Pancreas (tissue), 10 donors: ENCODE measurements at regions not wholly inside any gene's neighbourhood (a gene's known extent, or its start where the extent isn't known, plus 50 kb on each side); places are given as distances from the start of the nearest gene placed in this dataset.

Experiments
- ATAC-seq, 4 donors: fragments of 200-7000 bp; cut with Tn5 transposase; one replicate each; pipeline versions ENCODE4 v1.8.0 to v1.9.1; 2020; ENCODE audit warnings: mild to moderate bottlenecking in 4 of 4, moderate library complexity in 4 of 4
- DNase-seq, 6 donors: peaks; one replicate each; pipeline ENCODE4 v3.0.0-alpha.2; 2020
- FAIRE-seq: peaks from 2 replicates; lab custom pipeline; 2012; peaks lifted over from hg19 to GRCh38; lab: Jason Lieb, UNC
- H3K27ac ChIP-seq, 4 donors: fragments of 200-600 bp; sonication (generic); 1 replicate in 3 of 4; 2 replicates in 1 of 4; pipeline versions ENCODE4 v1.5.0 to v1.8.0; 2020
- H3K27me3 ChIP-seq, 4 donors: fragments of 200-600 bp; one replicate each; pipeline ENCODE4 v1.8.0; 2021
- H3K36me3 ChIP-seq, 3 donors: fragments of 200-600 bp; sonication (generic) in 1 of 3; one replicate each; pipeline versions ENCODE4 v1.5.0 to v1.8.0; 2020 to 2021
- H3K4me1 ChIP-seq, 3 donors: fragments of 200-600 bp; one replicate each; pipeline ENCODE4 v1.8.0; 2021
- H3K4me3 ChIP-seq, 4 donors: fragments of 200-600 bp; sonication (generic) in 2 of 4; one replicate each; pipeline versions ENCODE4 v1.5.0 to v1.8.0; 2020 to 2021
- H3K9me3 ChIP-seq, 4 donors: fragments of 200-600 bp; one replicate each; pipeline ENCODE4 v1.8.0; 2021
- CTCF ChIP-seq, 4 donors: fragments of 200-600 bp; sonication (generic) in 3 of 4; IDR thresholded peaks; one replicate each; pipeline versions ENCODE4 v1.5.0 to v1.8.0; 2021; ENCODE audit warnings: antibody characterized with exemption in 4 of 4
- WGBS, 2 donors: extraction: QIAGEN DNeasy Blood & Tissue Kit; methylation state at CpG; one replicate each; pipeline ENCODE4 v1.1.7; 2013; 5-methylcytosine and 5-hydroxymethylcytosine counted together
- intact Hi-C, 3 donors: fragments of 100-400 bp; cut with DNase I; formaldehyde crosslinking; loops; one replicate each; pipeline versions ENCODE4 v1.11.1 to v1.14.2; 2022
- donor health status: healthy with polysubstance abuse.
- donor health status: DM: no; HTN: no; CAD: no; lungs with moderate emphysema.
- donor health status: DM: no; HTN: no; CAD: no.
- donor health status: control.
- donor health status: control.
- donor health status: Bipolar disorder and iron deficiency.
- donor health status: DM: yes; HTN: yes; CAD: no.
- donor health status: DM: no; HTN: no; CAD: no.
- donor health status: DM: no; HTN: no; CAD: no.
- donor health status: DM: yes; HTN: yes; CAD: no.

GRCh38 chr16:22623351-22623781 lies 112.7 kb downstream of the NPIPB5 start:
- Histone ChIP-seq H3K27ac (no peak overlapping the region), H3K4me1 (peaks cover 0 to 12% (median 4%) of the 10 kb centered on the region in 3 donors), H3K36me3 (no peaks in the 10 kb centered on the region), H3K4me3 (no peak overlapping the region), H3K9me3 (no peaks in the 10 kb centered on the region), H3K27me3 (no peaks in the 10 kb centered on the region)
- FAIRE-seq (no peak), ATAC-seq (no peak), DNase-seq (no peak)
- no peak for TF ChIP-seq CTCF (IDR thresholded peaks at IDR 0.05)
- WGBS, 2 donors: 87 to 92% methylated on average over 2 of the region's 2 CpGs
- intact Hi-C loops: no loop called here

- peak in 2 of 4 donors; percentile 27 to 35 for ATAC-seq
- Histone ChIP-seq H3K9me3 (no peaks in the 10 kb centered on the region), H3K27ac (no peak overlapping the region), H3K27me3 (no peaks in the 10 kb centered on the region), H3K36me3 (no peaks in the 10 kb centered on the region), H3K4me3 (no peak overlapping the region), H3K4me1 (peaks cover 0 to 12% (median 4%) of the 10 kb centered on the region in 3 donors)
- no peak for FAIRE-seq
- peak in 2 of 6 donors; percentile 47 to 49 for DNase-seq
- intact Hi-C loops: no loop called here
- WGBS, 2 donors: 27 to 31% methylated on average over 18 of the region's 18 CpGs
- no peak for TF ChIP-seq CTCF (IDR thresholded peaks at IDR 0.05)
Measured at GRCh38 chr16:22624038-22624799, 113.5 kb downstream of the NPIPB5 start.

GRCh38 chr16:22624800-22625533 lies 114.3 kb downstream of the NPIPB5 start:
- Histone ChIP-seq H3K4me3 (no peak overlapping the region), H3K36me3 (no peaks in the 10 kb centered on the region), H3K27ac (no peak overlapping the region), H3K4me1 (peaks cover 0 to 12% (median 4%) of the 10 kb centered on the region in 3 donors), H3K9me3 (no peaks in the 10 kb centered on the region), H3K27me3 (no peaks in the 10 kb centered on the region)
- TF ChIP-seq CTCF (IDR thresholded peaks at IDR 0.05): no peak
- ATAC-seq (no peak), DNase-seq (no peak), FAIRE-seq (no peak)
- WGBS, 2 donors: 70 to 85% methylated on average over 7 of the region's 7 CpGs
- intact Hi-C loops: no loop called here

GRCh38 chr16:22625967-22626366 lies 115.3 kb downstream of the NPIPB5 start:
- DNase-seq: no peak
- no peak overlapping the region for H3K27ac ChIP-seq
- intact Hi-C loops: no loop called here
- no peak for TF ChIP-seq CTCF (IDR thresholded peaks at IDR 0.05)
- no peaks in the 10 kb centered on the region for H3K36me3 ChIP-seq
- no peaks in the 10 kb centered on the region for H3K27me3 ChIP-seq
- no peaks in the 10 kb centered on the region for H3K9me3 ChIP-seq
- 71 to 75% methylated on average over 2 of the region's 2 CpGs for WGBS, 2 donors
- no peak for ATAC-seq
- no peak overlapping the region for H3K4me3 ChIP-seq
- no peak for FAIRE-seq
- peaks cover 0 to 12% (median 4%) of the 10 kb centered on the region in 3 donors for H3K4me1 ChIP-seq
